Astrocyte (in vitro differentiated cells and primary cell): ENCODE measurements at regions not wholly inside any gene's neighbourhood (a gene's known extent, or its start where the extent isn't known, plus 50 kb on each side); places are given as distances from the start of the nearest gene placed in this dataset.

Experiments
- DNase-seq: peaks from one replicate; pipeline ENCODE4 v3.0.0-alpha.2; 2010; ENCODE audit warnings: low read depth
- FAIRE-seq: peaks from 2 replicates; lab custom pipeline; 2011; peaks lifted over from hg19 to GRCh38; lab: Jason Lieb, UNC
- H2AFZ ChIP-seq: 2 replicates; pipeline ENCODE4 v1.6.0; 2012; ENCODE audit warnings: low read depth, low read length, inconsistent platforms
- H3K27ac ChIP-seq: 2 replicates; pipeline ENCODE4 v1.5.1; 2011; ENCODE audit warnings: low read depth, low read length, inconsistent platforms
- H3K27me3 ChIP-seq: 2 replicates; pipeline ENCODE4 v1.6.0; 2011; ENCODE audit warnings: low read length, inconsistent platforms; ENCODE audit not compliant: insufficient read depth
- H3K36me3 ChIP-seq: 2 replicates; pipeline ENCODE4 v1.5.1; 2011; ENCODE audit warnings: low read length, inconsistent platforms; ENCODE audit not compliant: insufficient read depth
- H3K4me1 ChIP-seq: 2 replicates; pipeline ENCODE4 v1.5.1; 2011; ENCODE audit warnings: low read length, inconsistent platforms; ENCODE audit not compliant: insufficient read depth
- H3K4me2 ChIP-seq: 2 replicates; pipeline ENCODE4 v1.6.0; 2012; ENCODE audit warnings: low read length, inconsistent platforms
- H3K4me3 ChIP-seq: 2 replicates; pipeline ENCODE4 v1.5.1; 2011; ENCODE audit warnings: low read depth, mild to moderate bottlenecking, low read length, inconsistent platforms; ENCODE audit not compliant: insufficient read depth
- H3K79me2 ChIP-seq: 2 replicates; pipeline ENCODE4 v1.6.0; 2012; ENCODE audit warnings: mild to moderate bottlenecking, low read length, inconsistent platforms; ENCODE audit not compliant: insufficient read depth
- H3K9ac ChIP-seq: 2 replicates; pipeline ENCODE4 v1.6.0; 2012; ENCODE audit warnings: mild to moderate bottlenecking, low read length, inconsistent platforms
- H3K9me3 ChIP-seq: 2 replicates; pipeline ENCODE4 v1.5.1; 2012; ENCODE audit warnings: low read depth, mild to moderate bottlenecking, low read length, inconsistent platforms; ENCODE audit not compliant: insufficient read depth
- H4K20me1 ChIP-seq: 2 replicates; pipeline ENCODE4 v1.6.0; 2012; ENCODE audit warnings: low read length, inconsistent platforms; ENCODE audit not compliant: insufficient read depth
- H3K27ac Mint-ChIP-seq: one replicate; pipeline ENCODE4 v1.8.0; 2021; ENCODE audit warnings: mild to moderate bottlenecking, mixed read lengths; ENCODE audit not compliant: unreplicated experiment
- H3K27me3 Mint-ChIP-seq: one replicate; pipeline ENCODE4 v1.8.0; 2021; ENCODE audit warnings: low read depth, mixed read lengths; ENCODE audit not compliant: unreplicated experiment
- H3K36me3 Mint-ChIP-seq: one replicate; pipeline ENCODE4 v1.8.0; 2021; ENCODE audit warnings: low read depth, mixed read lengths; ENCODE audit not compliant: unreplicated experiment
- H3K4me1 Mint-ChIP-seq: one replicate; pipeline ENCODE4 v1.8.0; 2021; ENCODE audit warnings: low read depth, mixed read lengths; ENCODE audit not compliant: unreplicated experiment
- H3K4me3 Mint-ChIP-seq: one replicate; pipeline ENCODE4 v1.8.0; 2021; ENCODE audit warnings: mild to moderate bottlenecking, moderate library complexity, mixed read lengths; ENCODE audit not compliant: unreplicated experiment
- H3K9me3 Mint-ChIP-seq: one replicate; pipeline ENCODE4 v1.8.0; 2021; ENCODE audit warnings: mild to moderate bottlenecking, mixed read lengths; ENCODE audit not compliant: unreplicated experiment
- CTCF ChIP-seq: IDR thresholded peaks from 2 replicates; pipeline ENCODE4 v1.5.1; 2011; ENCODE audit warnings: low read depth, mild to moderate bottlenecking, inconsistent platforms, low read length, moderate library complexity; ENCODE audit not compliant: insufficient read depth
- EZH2 ChIP-seq: IDR thresholded peaks from 2 replicates; pipeline ENCODE4 v1.6.1; 2012; ENCODE audit warnings: mild to moderate bottlenecking, low read length, inconsistent platforms; ENCODE audit not compliant: insufficient read depth

- no peaks in the 10 kb centered on the region for H3K36me3 ChIP-seq
- Mint-ChIP-seq H3K36me3 (peaks cover 4% of the 10 kb centered on the region), H3K27me3 (no peaks in the 10 kb centered on the region), H3K4me3 (no peak overlapping the region), H3K4me1 (peaks cover 50% of the 10 kb centered on the region), H3K9me3 (no peaks in the 10 kb centered on the region), H3K27ac (no peak overlapping the region)
- no peak overlapping the region for H3K9ac ChIP-seq
- H2AFZ ChIP-seq, result no peak overlapping the region
- H3K4me2 ChIP-seq, result no peak overlapping the region
- H3K27ac ChIP-seq, result no peak overlapping the region
- H4K20me1 ChIP-seq, result no peaks in the 10 kb centered on the region
- no peak overlapping the region for H3K4me3 ChIP-seq
- FAIRE-seq (no peak), DNase-seq (no peak)
- H3K79me2 ChIP-seq, result no peaks in the 10 kb centered on the region
- TF ChIP-seq EZH2 (no peak), CTCF (no peak)
- H3K27me3 ChIP-seq, result no peaks in the 10 kb centered on the region
- H3K4me1 ChIP-seq, result peaks cover 20% of the 10 kb centered on the region
- no peaks in the 10 kb centered on the region for H3K9me3 ChIP-seq
Measured at GRCh38 chr11:115679945-115680344, 175.7 kb upstream of the CADM1 start.

GRCh38 chr11:115678942-115679341 lies 174.7 kb upstream of the CADM1 start:
- Histone ChIP-seq H3K9ac (no peak overlapping the region), H4K20me1 (no peaks in the 10 kb centered on the region), H3K4me2 (no peak overlapping the region), H3K27me3 (no peaks in the 10 kb centered on the region), H2AFZ (no peak overlapping the region), H3K4me1 (peaks cover 29% of the 10 kb centered on the region), H3K4me3 (no peak overlapping the region), H3K36me3 (no peaks in the 10 kb centered on the region), H3K27ac (no peak overlapping the region), H3K79me2 (no peaks in the 10 kb centered on the region), H3K9me3 (no peaks in the 10 kb centered on the region)
- Mint-ChIP-seq H3K4me1 (peaks cover 59% of the 10 kb centered on the region), H3K4me3 (no peak overlapping the region), H3K9me3 (no peaks in the 10 kb centered on the region), H3K36me3 (peaks cover 2% of the 10 kb centered on the region), H3K27me3 (no peaks in the 10 kb centered on the region), H3K27ac (no peak overlapping the region)
- no peak for TF ChIP-seq EZH2
- FAIRE-seq (no peak), DNase-seq (no peak)

- no peak for DNase-seq
- H3K9me3 ChIP-seq, result no peaks in the 10 kb centered on the region
- no peak overlapping the region for H3K9ac ChIP-seq
- no peak for FAIRE-seq
- Mint-ChIP-seq H3K4me3 (no peak overlapping the region), H3K27me3 (no peaks in the 10 kb centered on the region), H3K4me1 (peaks cover 61% of the 10 kb centered on the region), H3K36me3 (peaks cover 2% of the 10 kb centered on the region), H3K9me3 (no peaks in the 10 kb centered on the region), H3K27ac (peak overlapping the region; percentile 94)
- H3K4me1 ChIP-seq, result peaks cover 29% of the 10 kb centered on the region
- no peak for TF ChIP-seq EZH2
- H3K27ac ChIP-seq, result peak overlapping the region; percentile 11
- no peaks in the 10 kb centered on the region for H3K79me2 ChIP-seq
- H3K4me3 ChIP-seq, result no peak overlapping the region
- no peaks in the 10 kb centered on the region for H4K20me1 ChIP-seq
- no peaks in the 10 kb centered on the region for H3K27me3 ChIP-seq
- no peak overlapping the region for H2AFZ ChIP-seq
- H3K36me3 ChIP-seq, result no peaks in the 10 kb centered on the region
- H3K4me2 ChIP-seq, result peak overlapping the region; percentile 70
Measured at GRCh38 chr11:115677190-115677589, 173.0 kb upstream of the CADM1 start.
